ENCODE measurements at regions not wholly inside any gene's neighbourhood (a gene's known extent, or its start where the extent isn't known, plus 50 kb on each side); places are given as distances from the start of the nearest gene placed in this dataset.

DNA sequence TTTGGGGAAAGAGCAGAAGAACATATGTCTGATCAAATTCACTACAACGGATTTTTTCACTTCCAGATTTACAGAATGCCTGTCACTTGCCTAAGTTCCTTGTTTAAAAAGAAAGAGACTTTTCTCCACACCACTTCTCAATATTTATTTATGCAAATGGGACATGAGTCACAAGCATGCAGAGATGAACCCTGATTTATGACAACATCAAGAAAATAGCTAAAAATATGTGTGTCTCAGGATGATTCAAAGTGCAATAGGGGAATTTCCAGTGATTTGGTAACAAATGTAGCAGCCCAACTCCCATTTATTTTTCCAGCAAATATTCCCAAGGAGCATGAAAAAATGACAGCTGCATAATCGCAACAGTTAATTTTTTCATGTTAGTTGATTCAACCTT is 180.4 kb upstream of the FAT1 start:
- Mint-ChIP-seq H3K36me3 (ENCODE audit: low read depth) (no peaks in the 10 kb centered on the region), H3K27ac (no peak overlapping the region), H3K4me1 (ENCODE audit: low read depth) (no peaks in the 10 kb centered on the region), H3K4me3 (no peak overlapping the region), H3K9me3 (peaks cover 6% of the 10 kb centered on the region), H3K27me3 (no peaks in the 10 kb centered on the region)
- intact Hi-C loops (cut with DNase I, micrococcal nuclease) = no loop called here
- CTCF ChIA-PET = no interaction called here
- Histone ChIP-seq H3K4me1 (ENCODE audit: insufficient read depth, low read length) (no peaks in the 10 kb centered on the region), H3K9me3 (ENCODE audit: control insufficient read depth in 1 of 2, insufficient read depth in 1 of 2, low read length in 2 of 2) (peaks cover 0 to 29% of the 10 kb centered on the region in 2 experiments), H3K27me3 (ENCODE audit: control insufficient read depth in 1 of 2, insufficient read depth in 2 of 2, low read length in 2 of 2) (no peaks in the 10 kb centered on the region), H3K4me3 (ENCODE audit: low read length) (no peak overlapping the region), H3K27ac (ENCODE audit: low read depth in 1 of 2, low read length in 2 of 2) (no peak overlapping the region), H3K36me3 (ENCODE audit: insufficient read depth, low read length) (no peaks in the 10 kb centered on the region)
- POLR2A ChIA-PET = no interaction called here
- ATAC-seq (ENCODE audit: poor library complexity) (no peak), DNase-seq (no peak)
- TF ChIP-seq, protein P1, sequence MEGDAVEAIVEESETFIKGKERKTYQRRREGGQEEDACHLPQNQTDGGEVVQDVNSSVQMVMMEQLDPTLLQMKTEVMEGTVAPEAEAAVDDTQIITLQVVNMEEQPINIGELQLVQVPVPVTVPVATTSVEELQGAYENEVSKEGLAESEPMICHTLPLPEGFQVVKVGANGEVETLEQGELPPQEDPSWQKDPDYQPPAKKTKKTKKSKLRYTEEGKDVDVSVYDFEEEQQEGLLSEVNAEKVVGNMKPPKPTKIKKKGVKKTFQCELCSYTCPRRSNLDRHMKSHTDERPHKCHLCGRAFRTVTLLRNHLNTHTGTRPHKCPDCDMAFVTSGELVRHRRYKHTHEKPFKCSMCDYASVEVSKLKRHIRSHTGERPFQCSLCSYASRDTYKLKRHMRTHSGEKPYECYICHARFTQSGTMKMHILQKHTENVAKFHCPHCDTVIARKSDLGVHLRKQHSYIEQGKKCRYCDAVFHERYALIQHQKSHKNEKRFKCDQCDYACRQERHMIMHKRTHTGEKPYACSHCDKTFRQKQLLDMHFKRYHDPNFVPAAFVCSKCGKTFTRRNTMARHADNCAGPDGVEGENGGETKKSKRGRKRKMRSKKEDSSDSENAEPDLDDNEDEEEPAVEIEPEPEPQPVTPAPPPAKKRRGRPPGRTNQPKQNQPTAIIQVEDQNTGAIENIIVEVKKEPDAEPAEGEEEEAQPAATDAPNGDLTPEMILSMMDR (IDR thresholded peaks at IDR 0.05) = no peak

DNA sequence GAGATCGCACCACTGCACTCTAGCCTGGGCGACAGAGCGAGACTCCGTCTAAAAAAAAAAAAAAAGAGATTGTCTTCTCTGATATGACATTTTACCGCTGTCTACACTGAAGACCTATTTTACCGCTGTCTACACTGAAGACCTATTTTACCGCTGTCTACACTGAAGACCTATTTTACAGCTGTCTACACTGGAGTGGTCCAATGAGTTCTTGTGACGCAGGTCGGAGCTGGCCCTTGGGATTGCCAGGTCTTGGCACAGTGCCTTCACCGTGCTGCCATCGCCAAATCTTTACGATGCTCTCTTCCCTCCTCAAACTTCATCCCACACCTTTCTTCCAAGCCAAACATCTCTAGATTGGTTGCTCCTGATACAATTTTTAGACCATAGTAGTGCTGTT is 183.1 kb upstream of the FAT1 start:
- Histone ChIP-seq H3K27ac (ENCODE audit: low read depth in 1 of 2, low read length in 2 of 2) (no peak overlapping the region), H3K4me1 (ENCODE audit: insufficient read depth, low read length) (no peaks in the 10 kb centered on the region), H3K27me3 (ENCODE audit: control insufficient read depth in 1 of 2, insufficient read depth in 2 of 2, low read length in 2 of 2) (no peaks in the 10 kb centered on the region), H3K36me3 (ENCODE audit: insufficient read depth, low read length) (no peaks in the 10 kb centered on the region), H3K4me3 (ENCODE audit: low read length) (no peak overlapping the region), H3K9me3 (ENCODE audit: control insufficient read depth in 1 of 2, insufficient read depth in 1 of 2, low read length in 2 of 2) (peaks cover 0 to 29% of the 10 kb centered on the region in 2 experiments)
- POLR2A ChIA-PET = no interaction called here
- no peaks in the 10 kb centered on the region for H3K27me3 Mint-ChIP-seq
- peaks cover 6% of the 10 kb centered on the region for H3K9me3 Mint-ChIP-seq
- intact Hi-C loops (cut with DNase I, micrococcal nuclease) = no loop called here
- no peak overlapping the region for H3K4me3 Mint-ChIP-seq
- H3K27ac Mint-ChIP-seq = no peak overlapping the region
- DNase-seq (no peak), ATAC-seq (ENCODE audit: poor library complexity) (no peak)
- CTCF ChIA-PET = no interaction called here
- H3K4me1 Mint-ChIP-seq (ENCODE audit: low read depth) = no peaks in the 10 kb centered on the region
- TF ChIP-seq, protein P1 (IDR thresholded peaks at IDR 0.05) = no peak
- H3K36me3 Mint-ChIP-seq (ENCODE audit: low read depth) = no peaks in the 10 kb centered on the region

DNA sequence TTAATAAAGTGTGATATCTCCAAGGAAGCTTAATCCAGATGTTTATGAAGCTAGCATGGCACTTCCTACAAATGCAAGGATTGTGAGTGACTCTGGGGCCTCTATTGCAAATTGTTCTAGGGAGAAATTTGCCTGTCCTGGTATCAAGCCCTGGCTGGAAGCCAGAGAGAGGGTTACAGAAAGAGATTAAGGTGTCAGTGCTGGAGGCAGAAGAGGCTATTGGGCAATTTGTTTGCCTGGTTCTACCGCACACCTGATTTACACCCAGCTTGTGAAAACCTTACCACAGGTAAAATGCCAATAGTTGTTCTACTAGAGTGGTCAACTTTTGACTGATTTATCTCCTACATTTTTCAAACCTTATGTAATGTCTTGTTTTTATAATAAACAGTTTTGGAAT is 186.7 kb upstream of the FAT1 start:
- no peak overlapping the region for H3K27ac Mint-ChIP-seq

More for the DNA sequence above, 186.7 kb upstream of the FAT1 start:
- H3K9me3 ChIP-seq (ENCODE audit: control insufficient read depth in 1 of 2, insufficient read depth in 1 of 2, low read length in 2 of 2) = peaks cover 0 to 20% of the 10 kb centered on the region in 2 experiments
- no peaks in the 10 kb centered on the region for H3K27me3 ChIP-seq (ENCODE audit: control insufficient read depth in 1 of 2, insufficient read depth in 2 of 2, low read length in 2 of 2)
- Mint-ChIP-seq H3K4me3 (no peak overlapping the region), H3K36me3 (ENCODE audit: low read depth) (no peaks in the 10 kb centered on the region), H3K9me3 (peaks cover 8% of the 10 kb centered on the region), H3K27me3 (no peaks in the 10 kb centered on the region), H3K4me1 (ENCODE audit: low read depth) (no peaks in the 10 kb centered on the region)
- POLR2A ChIA-PET = no interaction called here
- TF ChIP-seq, protein P1 (IDR thresholded peaks at IDR 0.05) = no peak
- CTCF ChIA-PET = no interaction called here
- ATAC-seq (ENCODE audit: poor library complexity) = no peak
- intact Hi-C loops (cut with DNase I, micrococcal nuclease) = no loop called here
- H3K27ac ChIP-seq (ENCODE audit: low read depth in 1 of 2, low read length in 2 of 2) = no peak overlapping the region
- H3K4me3 ChIP-seq (ENCODE audit: low read length) = no peak overlapping the region
- H3K4me1 ChIP-seq (ENCODE audit: insufficient read depth, low read length) = no peaks in the 10 kb centered on the region
- no peaks in the 10 kb centered on the region for H3K36me3 ChIP-seq (ENCODE audit: insufficient read depth, low read length)
- no peak for DNase-seq
